OCI-LY7 (cell line): ENCODE measurements at regions not wholly inside any gene's neighbourhood (a gene's known extent, or its start where the extent isn't known, plus 50 kb on each side); places are given as distances from the start of the nearest gene placed in this dataset.
"Not testable (repeated sequence)": the region's sequence is repeated elsewhere in the genome, so short reads cannot be mapped to it uniquely, and the experiment has no call there.

Source experiments
- CTCF ChIP-seq: fragments of 200-600 bp; sonication (generic); conservative IDR thresholded peaks from 2 replicates; pipeline ENCODE4 v1.5.1; 2014; ENCODE audit warnings: mild to moderate bottlenecking, antibody characterized with exemption, low read length, moderate library complexity, mixed read lengths
- EZH2phosphoT487 ChIP-seq: fragments of 200-600 bp; sonication (generic); IDR thresholded peaks from 2 replicates; pipeline ENCODE4 v1.6.1; 2018; ENCODE audit warnings: low read depth, borderline replicate concordance, mild to moderate bottlenecking, mixed run types, antibody characterized with exemption, low read length, moderate library complexity, mixed read lengths

GRCh38 chr10:9057293-9057692, 1002.8 kb downstream of the GATA3 start:
- not testable (repeated sequence) for TF ChIP-seq CTCF, EZH2phosphoT487
